Activated CD4-positive, alpha-beta memory T cell treated with anti-CD3 and anti-CD28 coated beads for 36 hours (primary cell): ENCODE measurements at regions not wholly inside any gene's neighbourhood (a gene's known extent, or its start where the extent isn't known, plus 50 kb on each side); places are given as distances from the start of the nearest gene placed in this dataset.
"Not testable (repeated sequence)": the region's sequence is repeated elsewhere in the genome, so short reads cannot be mapped to it uniquely, and the experiment has no call there.

Experiments used
- CTCF ChIA-PET: fragments of 350-600 bp; sonication (Branson Sonifier 250); formaldehyde crosslinking; loops from one replicate; lab custom pipeline; 2021; ENCODE audit warnings: antibody characterized with exemption, inconsistent platforms; lab: Charles Lee
- POLR2A ChIA-PET: fragments of 350-600 bp; sonication (Branson Sonifier 250); formaldehyde crosslinking; loops from one replicate; lab custom pipeline; 2021; ENCODE audit warnings: antibody characterized with exemption; lab: Charles Lee
- DNase-seq: peaks from one replicate; pipeline ENCODE4 v3.0.0-alpha.2; 2020
- H3K27ac Mint-ChIP-seq: one replicate; pipeline ENCODE4 v1.8.0; 2021; ENCODE audit warnings: mixed read lengths
- H3K27me3 Mint-ChIP-seq: one replicate; pipeline ENCODE4 v1.8.0; 2021; ENCODE audit warnings: mixed read lengths
- H3K36me3 Mint-ChIP-seq: one replicate; pipeline ENCODE4 v1.8.0; 2021; ENCODE audit warnings: mixed read lengths
- H3K4me1 Mint-ChIP-seq: one replicate; pipeline ENCODE4 v1.8.0; 2021; ENCODE audit warnings: low read depth, mixed read lengths
- H3K4me3 Mint-ChIP-seq: one replicate; pipeline ENCODE4 v1.8.0; 2021; ENCODE audit warnings: mild to moderate bottlenecking, mixed read lengths
- H3K9me3 Mint-ChIP-seq: one replicate; pipeline ENCODE4 v1.8.0; 2021; ENCODE audit warnings: mixed read lengths
- intact Hi-C: fragments of 100-400 bp; cut with micrococcal nuclease; formaldehyde crosslinking; loops from one replicate; pipeline ENCODE4 v1.15.1; 2023

- H3K9me3 Mint-ChIP-seq: no peaks in the 10 kb centered on the region
- peaks cover 3% of the 10 kb centered on the region for H3K27me3 Mint-ChIP-seq
- H3K27ac Mint-ChIP-seq: no peak overlapping the region
- intact Hi-C loops: no loop called here
- ChIA-PET CTCF (interaction anchor here (1.1 kb wide), 1 partner anchor 242 kb away, joined by 4 read pairs; no protein-coding TSS in a partner anchor), POLR2A (interaction anchor here (0.6 to 0.8 kb wide), 2 partner anchors 652 to 1617 kb away, joined by 3 read pairs; no protein-coding TSS in a partner anchor)
- H3K4me1 Mint-ChIP-seq: peaks cover 7% of the 10 kb centered on the region
- no peaks in the 10 kb centered on the region for H3K36me3 Mint-ChIP-seq
- DNase-seq: no peak
- no peak overlapping the region for H3K4me3 Mint-ChIP-seq
Measured at GRCh38 chr10:23556727-23557440, 118.0 kb downstream of the OTUD1 start.

GRCh38 chr10:23557777-23558176 lies 118.9 kb downstream of the OTUD1 start:
- CTCF ChIA-PET: interaction anchor here (0.7 kb wide), 1 partner anchor 233 kb away, joined by 3 read pairs; no protein-coding TSS in a partner anchor
- H3K36me3 Mint-ChIP-seq: peaks cover 1% of the 10 kb centered on the region
- peaks cover 7% of the 10 kb centered on the region for H3K9me3 Mint-ChIP-seq
- no peak for DNase-seq
- H3K4me1 Mint-ChIP-seq: peaks cover 7% of the 10 kb centered on the region
- H3K27ac Mint-ChIP-seq: no peak overlapping the region
- H3K27me3 Mint-ChIP-seq: peaks cover 5% of the 10 kb centered on the region
- POLR2A ChIA-PET: interaction anchor here (0.8 kb wide), 1 partner anchor 651 kb away, joined by 3 read pairs; no protein-coding TSS in a partner anchor
- H3K4me3 Mint-ChIP-seq: no peak overlapping the region
- intact Hi-C loops: no loop called here

DNA sequence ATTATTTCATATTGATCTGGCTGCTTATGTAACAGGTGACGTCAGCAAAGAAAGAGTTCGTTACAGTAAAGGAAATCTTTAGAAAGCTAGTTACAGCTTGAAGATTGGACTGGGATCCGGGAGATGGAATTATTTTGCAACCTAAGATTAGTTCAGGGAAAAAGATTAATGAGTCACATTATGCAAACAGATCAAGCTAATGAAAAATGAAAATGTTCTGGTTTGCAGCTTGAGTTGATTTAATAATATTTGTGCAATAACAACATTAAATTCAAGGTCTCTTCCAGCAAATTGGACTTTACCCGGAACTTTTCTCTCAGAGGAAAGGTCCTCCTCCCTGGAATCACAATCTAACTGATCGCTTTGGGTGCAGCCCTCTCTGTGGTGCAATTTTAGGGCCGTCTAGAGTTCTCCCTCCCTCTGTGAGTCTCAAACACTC lies 119.5 kb downstream of the OTUD1 start:
- no peak for DNase-seq
- ChIA-PET POLR2A (no interaction called here), CTCF (interaction anchor here (0.7 kb wide), 1 partner anchor 234 kb away, joined by 3 read pairs; no protein-coding TSS in a partner anchor)
- peaks cover 8% of the 10 kb centered on the region for H3K9me3 Mint-ChIP-seq
- intact Hi-C loops: no loop called here
- no peak overlapping the region for H3K4me3 Mint-ChIP-seq
- peaks cover 5% of the 10 kb centered on the region for H3K27me3 Mint-ChIP-seq
- H3K36me3 Mint-ChIP-seq: peaks cover 1% of the 10 kb centered on the region
- H3K4me1 Mint-ChIP-seq: peaks cover 7% of the 10 kb centered on the region
- no peak overlapping the region for H3K27ac Mint-ChIP-seq

GRCh38 chr10:23568996-23569395 lies 130.1 kb downstream of the OTUD1 start:
- intact Hi-C loops: no loop called here
- POLR2A ChIA-PET: no interaction called here
- DNase-seq: no peak
- H3K9me3 Mint-ChIP-seq: peaks cover 17% of the 10 kb centered on the region
- H3K27ac Mint-ChIP-seq: no peak overlapping the region
- H3K36me3 Mint-ChIP-seq: peaks cover 5% of the 10 kb centered on the region
- peaks cover 12% of the 10 kb centered on the region for H3K27me3 Mint-ChIP-seq
- H3K4me3 Mint-ChIP-seq: no peak overlapping the region
- no peaks in the 10 kb centered on the region for H3K4me1 Mint-ChIP-seq
- CTCF ChIA-PET: no interaction called here

- ChIA-PET CTCF (no interaction called here), POLR2A (no interaction called here)
- intact Hi-C loops: no loop called here
- H3K36me3 Mint-ChIP-seq: peaks cover 5% of the 10 kb centered on the region
- no peak for DNase-seq
- H3K27ac Mint-ChIP-seq: no peak overlapping the region
- H3K27me3 Mint-ChIP-seq: peaks cover 5% of the 10 kb centered on the region
- no peaks in the 10 kb centered on the region for H3K4me1 Mint-ChIP-seq
- no peak overlapping the region for H3K4me3 Mint-ChIP-seq
- H3K9me3 Mint-ChIP-seq: peaks cover 17% of the 10 kb centered on the region
Measured at GRCh38 chr10:23571884-23572283, 133.0 kb downstream of the OTUD1 start.

DNA sequence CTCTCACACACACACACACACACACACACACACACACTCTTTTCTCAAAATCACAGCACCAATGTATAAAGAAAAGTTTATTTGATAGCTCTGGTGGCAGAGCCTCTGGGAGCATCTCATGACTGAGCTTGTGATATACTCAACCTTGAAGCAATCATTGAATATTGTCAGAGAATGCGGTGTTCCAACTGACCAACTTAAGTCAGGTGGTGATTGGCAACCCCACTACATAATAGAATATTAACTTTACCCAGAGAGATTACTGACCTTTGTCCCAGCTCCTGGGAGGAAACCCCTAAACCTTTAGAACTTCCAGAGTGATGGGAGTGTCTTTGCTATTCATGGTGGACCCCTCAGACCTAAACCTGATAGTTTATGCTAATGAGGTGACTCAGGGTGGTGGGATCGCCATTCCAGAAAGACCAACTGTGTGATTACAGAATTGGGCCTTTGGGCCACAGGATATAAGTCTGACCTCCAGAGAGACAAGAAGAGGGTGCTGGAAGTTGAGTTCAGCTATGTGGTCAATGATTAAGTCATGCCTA lies 143.1 kb downstream of the OTUD1 start:
- Mint-ChIP-seq H3K27me3 (peaks cover 5% of the 10 kb centered on the region), H3K4me3 (no peak overlapping the region), H3K9me3 (no peaks in the 10 kb centered on the region), H3K4me1 (no peaks in the 10 kb centered on the region), H3K36me3 (no peaks in the 10 kb centered on the region), H3K27ac (no peak overlapping the region)
- no peak for DNase-seq
- intact Hi-C loops: no loop called here
- ChIA-PET POLR2A (no interaction called here), CTCF (no interaction called here)

DNA sequence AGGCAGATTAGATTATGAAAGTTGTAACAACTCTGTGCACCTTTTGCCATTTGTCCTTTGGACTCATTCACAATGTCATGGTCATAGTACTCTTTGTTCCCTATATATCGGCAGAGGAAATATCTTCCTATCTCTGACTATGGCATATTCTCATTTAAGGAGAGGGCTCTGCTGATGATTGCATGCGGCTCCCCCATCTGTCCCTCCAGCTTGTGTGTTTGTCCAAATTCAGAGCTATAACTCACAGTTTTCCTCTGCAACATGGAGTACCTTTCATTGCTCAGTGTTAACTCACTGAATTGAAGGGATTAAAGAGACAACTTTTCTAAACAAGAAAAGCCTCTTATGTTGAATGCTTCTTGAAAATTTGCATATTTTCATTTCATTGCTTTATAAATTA lies 145.5 kb downstream of the OTUD1 start:
- intact Hi-C loops: no loop called here
- Mint-ChIP-seq H3K4me1 (no peaks in the 10 kb centered on the region), H3K27ac (no peak overlapping the region), H3K27me3 (peaks cover 1% of the 10 kb centered on the region), H3K4me3 (no peak overlapping the region), H3K9me3 (peaks cover 5% of the 10 kb centered on the region), H3K36me3 (no peaks in the 10 kb centered on the region)
- ChIA-PET POLR2A (no interaction called here), CTCF (no interaction called here)
- DNase-seq: no peak

- Mint-ChIP-seq H3K36me3 (no peaks in the 10 kb centered on the region), H3K27ac (no peak overlapping the region), H3K9me3 (peaks cover 5% of the 10 kb centered on the region), H3K4me1 (no peaks in the 10 kb centered on the region), H3K27me3 (no peaks in the 10 kb centered on the region), H3K4me3 (no peak overlapping the region)
- intact Hi-C loops: no loop called here
- no peak for DNase-seq
- ChIA-PET POLR2A (no interaction called here), CTCF (no interaction called here)
Measured at GRCh38 chr10:23585186-23585585, 146.3 kb downstream of the OTUD1 start.

DNA sequence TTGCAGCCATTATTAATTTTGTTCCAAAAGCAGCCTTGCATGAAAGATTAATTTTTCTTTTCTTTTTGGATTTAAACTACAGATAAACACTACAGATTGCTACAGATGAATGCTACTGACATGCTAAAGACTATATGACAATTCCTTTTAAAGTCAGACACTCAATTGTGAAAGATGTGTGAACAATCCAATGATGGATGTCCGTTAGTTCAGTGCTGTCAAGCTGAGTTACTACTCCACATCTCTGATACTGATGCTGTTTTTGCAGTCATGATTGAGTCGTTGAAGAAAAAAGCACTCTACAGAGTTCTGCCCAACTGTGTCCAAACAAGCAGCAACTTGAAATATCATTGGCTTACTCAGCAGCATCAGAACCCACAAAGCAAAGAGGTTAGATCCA lies 146.8 kb downstream of the OTUD1 start:
- intact Hi-C loops: no loop called here
- DNase-seq: no peak
- no peaks in the 10 kb centered on the region for H3K4me1 Mint-ChIP-seq
- no peaks in the 10 kb centered on the region for H3K27me3 Mint-ChIP-seq
- no peaks in the 10 kb centered on the region for H3K36me3 Mint-ChIP-seq
- no peak overlapping the region for H3K4me3 Mint-ChIP-seq
- ChIA-PET POLR2A (no interaction called here), CTCF (no interaction called here)
- H3K27ac Mint-ChIP-seq: no peak overlapping the region
- H3K9me3 Mint-ChIP-seq: peaks cover 5% of the 10 kb centered on the region

DNA sequence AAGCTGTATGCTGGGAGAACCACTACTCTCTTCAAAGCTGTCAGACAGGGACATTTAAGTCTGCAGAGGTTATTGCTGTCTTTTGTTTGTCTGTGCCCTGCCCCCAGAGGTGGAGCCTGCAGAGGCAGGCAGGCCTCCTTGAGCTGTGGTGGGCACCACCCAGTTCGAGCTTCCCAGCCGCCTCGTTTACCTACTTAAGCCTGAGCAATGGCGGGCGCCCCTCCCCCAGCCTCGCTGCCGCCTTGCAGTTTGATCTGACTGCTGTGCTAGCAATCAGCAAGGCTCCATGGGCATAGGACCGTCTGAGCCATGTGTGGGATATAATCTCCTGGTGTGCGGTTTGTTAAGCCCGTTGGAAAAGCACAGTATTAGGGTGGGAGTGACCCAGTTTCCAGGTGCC lies 156.4 kb downstream of the OTUD1 start:
- H3K27me3 Mint-ChIP-seq: peaks cover 11% of the 10 kb centered on the region
- intact Hi-C loops, CTCF ChIA-PET, H3K27ac Mint-ChIP-seq, POLR2A ChIA-PET, H3K9me3 Mint-ChIP-seq, H3K36me3 Mint-ChIP-seq, DNase-seq, H3K4me1 Mint-ChIP-seq, H3K4me3 Mint-ChIP-seq: not testable (repeated sequence)

- intact Hi-C loops: no loop called here
- peaks cover 8% of the 10 kb centered on the region for H3K27me3 Mint-ChIP-seq
- no peak for DNase-seq
- ChIA-PET CTCF (interaction anchor here (1.0 kb wide), 1 partner anchor 17 kb away, joined by 3 read pairs; no protein-coding TSS in a partner anchor), POLR2A (no interaction called here)
- no peak overlapping the region for H3K27ac Mint-ChIP-seq
- H3K4me3 Mint-ChIP-seq: no peak overlapping the region
- H3K36me3 Mint-ChIP-seq: no peaks in the 10 kb centered on the region
- H3K4me1 Mint-ChIP-seq: no peaks in the 10 kb centered on the region
- H3K9me3 Mint-ChIP-seq: no peaks in the 10 kb centered on the region
Measured at GRCh38 chr10:23604613-23605012, 165.7 kb downstream of the OTUD1 start.

- H3K4me3 Mint-ChIP-seq: no peak overlapping the region
- no peaks in the 10 kb centered on the region for H3K36me3 Mint-ChIP-seq
- no peaks in the 10 kb centered on the region for H3K4me1 Mint-ChIP-seq
- H3K27me3 Mint-ChIP-seq: peaks cover 6% of the 10 kb centered on the region
- intact Hi-C loops: no loop called here
- DNase-seq: no peak
- POLR2A ChIA-PET: no interaction called here
- H3K27ac Mint-ChIP-seq: no peak overlapping the region
- no peaks in the 10 kb centered on the region for H3K9me3 Mint-ChIP-seq
- CTCF ChIA-PET: interaction anchor here (0.6 kb wide), 1 partner anchor 51 kb away, joined by 3 read pairs; no protein-coding TSS in a partner anchor
Measured at GRCh38 chr10:23606456-23606855, 167.6 kb downstream of the OTUD1 start.
